HG03280 (cell line): ENCODE measurements at regions not wholly inside any gene's neighbourhood (a gene's known extent, or its start where the extent isn't known, plus 50 kb on each side); places are given as distances from the start of the nearest gene placed in this dataset.
"Not testable (repeated sequence)": the region's sequence is repeated elsewhere in the genome, so short reads cannot be mapped to it uniquely, and the experiment has no call there.

Source experiments
- ATAC-seq: cut with Tn5 transposase; IDR thresholded peaks from one replicate; pipeline ENCODE4 v1.9.1; 2021; ENCODE audit warnings: mild to moderate bottlenecking, moderate library complexity; ENCODE audit not compliant: unreplicated experiment

- no peak for ATAC-seq
These were observed 1010.2 kb downstream of the DNAJB9 start for GRCh38 chr7:109579901-109580300.

- no peak for ATAC-seq
These were observed 1012.5 kb downstream of the DNAJB9 start for GRCh38 chr7:109582211-109582610.

GRCh38 chr7:109596948-109597347 lies 1027.3 kb downstream of the DNAJB9 start:
- not testable (repeated sequence) for ATAC-seq

- ATAC-seq = no peak
These were observed 1042.0 kb downstream of the DNAJB9 start for GRCh38 chr7:109611656-109612055.

GRCh38 chr7:109616551-109617069 lies 1046.9 kb downstream of the DNAJB9 start:
- no peak for ATAC-seq

- ATAC-seq = no peak
These were observed 1052.6 kb downstream of the DNAJB9 start for GRCh38 chr7:109622320-109622719.

GRCh38 chr7:109632890-109633289 lies 1063.2 kb downstream of the DNAJB9 start:
- ATAC-seq = not testable (repeated sequence)

GRCh38 chr7:109635374-109635773 lies 1065.7 kb downstream of the DNAJB9 start:
- ATAC-seq = no peak

GRCh38 chr7:109637428-109637990 lies 1067.8 kb downstream of the DNAJB9 start:
- ATAC-seq = no peak

- no peak for ATAC-seq
These were observed 1068.6 kb downstream of the DNAJB9 start for GRCh38 chr7:109638321-109638720.

- ATAC-seq = no peak
These were observed 1069.9 kb downstream of the DNAJB9 start for GRCh38 chr7:109639561-109639960.

GRCh38 chr7:109641445-109641844 lies 1071.8 kb downstream of the DNAJB9 start:
- ATAC-seq = no peak

- ATAC-seq = no peak
These were observed 1076.5 kb downstream of the DNAJB9 start for GRCh38 chr7:109646124-109646523.

- ATAC-seq = not testable (repeated sequence)
These were observed 1076.9 kb downstream of the DNAJB9 start for GRCh38 chr7:109646594-109646993.

GRCh38 chr7:109647263-109647662 lies 1077.6 kb downstream of the DNAJB9 start:
- ATAC-seq = not testable (repeated sequence)

- ATAC-seq = no peak
These were observed 1089.6 kb downstream of the DNAJB9 start for GRCh38 chr7:109659261-109659660.

GRCh38 chr7:109660401-109660800 lies 1090.7 kb downstream of the DNAJB9 start:
- no peak for ATAC-seq

- no peak for ATAC-seq
These were observed 1094.1 kb downstream of the DNAJB9 start for GRCh38 chr7:109663806-109664205.

- not testable (repeated sequence) for ATAC-seq
These were observed 1117.6 kb downstream of the DNAJB9 start for GRCh38 chr7:109687269-109687668.

GRCh38 chr7:109692613-109693012 lies 1122.9 kb downstream of the DNAJB9 start:
- not testable (repeated sequence) for ATAC-seq

- ATAC-seq = no peak
These were observed 1124.7 kb downstream of the DNAJB9 start for GRCh38 chr7:109694149-109695071.

GRCh38 chr7:109695419-109695818 lies 1125.7 kb downstream of the DNAJB9 start:
- no peak for ATAC-seq
